ENCODE measurements at regions not wholly inside any gene's neighbourhood (a gene's known extent, or its start where the extent isn't known, plus 50 kb on each side); places are given as distances from the start of the nearest gene placed in this dataset.

DNA sequence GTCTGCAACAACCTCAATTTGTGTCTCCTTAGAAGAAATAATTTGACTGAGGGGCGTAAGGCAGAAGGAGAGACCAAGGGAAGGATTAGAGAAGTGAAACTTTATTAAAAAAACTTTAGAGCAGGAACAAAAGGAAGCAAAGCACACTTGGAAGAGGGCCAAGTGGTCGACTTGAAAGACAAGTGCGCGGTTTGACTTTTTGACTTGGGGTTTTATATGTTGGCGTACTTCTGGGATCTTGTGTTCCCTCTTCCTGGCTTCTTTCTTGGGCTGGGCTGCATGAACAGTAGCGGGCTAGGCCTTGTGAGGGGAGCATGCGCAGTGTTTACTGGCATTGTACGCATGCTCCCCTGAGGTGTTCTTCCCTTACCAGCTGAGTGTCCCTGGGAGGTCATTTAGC lies 369.3 kb upstream of the DCN start:
- Histone ChIP-seq H3K4me3 (no peak overlapping the region), H3K9me3 (no peaks in the 10 kb centered on the region), H3K36me3 (no peaks in the 10 kb centered on the region), H3K4me1 (no peaks in the 10 kb centered on the region), H3K27ac (no peak overlapping the region), H3K27me3 (replicated peaks in 1 of 7) (peaks cover 0 to 1% (median 0%) of the 10 kb centered on the region in 7 donors)
- intact Hi-C loops (cut with DNase I; ENCODE audit: low total_unique reads), result no loop called here
- DNase-seq, result no peak
- 62 to 79% (median 70%) methylated on average over 8 of the region's 8 CpGs for WGBS, 5 donors
- no peak for TF ChIP-seq POLR2A (IDR thresholded peaks at IDR 0.05)
- no peak for TF ChIP-seq POLR2AphosphoS5 (IDR thresholded peaks at IDR 0.05)
- TF ChIP-seq, protein P1, sequence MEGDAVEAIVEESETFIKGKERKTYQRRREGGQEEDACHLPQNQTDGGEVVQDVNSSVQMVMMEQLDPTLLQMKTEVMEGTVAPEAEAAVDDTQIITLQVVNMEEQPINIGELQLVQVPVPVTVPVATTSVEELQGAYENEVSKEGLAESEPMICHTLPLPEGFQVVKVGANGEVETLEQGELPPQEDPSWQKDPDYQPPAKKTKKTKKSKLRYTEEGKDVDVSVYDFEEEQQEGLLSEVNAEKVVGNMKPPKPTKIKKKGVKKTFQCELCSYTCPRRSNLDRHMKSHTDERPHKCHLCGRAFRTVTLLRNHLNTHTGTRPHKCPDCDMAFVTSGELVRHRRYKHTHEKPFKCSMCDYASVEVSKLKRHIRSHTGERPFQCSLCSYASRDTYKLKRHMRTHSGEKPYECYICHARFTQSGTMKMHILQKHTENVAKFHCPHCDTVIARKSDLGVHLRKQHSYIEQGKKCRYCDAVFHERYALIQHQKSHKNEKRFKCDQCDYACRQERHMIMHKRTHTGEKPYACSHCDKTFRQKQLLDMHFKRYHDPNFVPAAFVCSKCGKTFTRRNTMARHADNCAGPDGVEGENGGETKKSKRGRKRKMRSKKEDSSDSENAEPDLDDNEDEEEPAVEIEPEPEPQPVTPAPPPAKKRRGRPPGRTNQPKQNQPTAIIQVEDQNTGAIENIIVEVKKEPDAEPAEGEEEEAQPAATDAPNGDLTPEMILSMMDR (IDR thresholded peaks at IDR 0.05 in 8 of 11, conservative IDR thresholded peaks at IDR 0.05 in 3 of 11), result no peak

DNA sequence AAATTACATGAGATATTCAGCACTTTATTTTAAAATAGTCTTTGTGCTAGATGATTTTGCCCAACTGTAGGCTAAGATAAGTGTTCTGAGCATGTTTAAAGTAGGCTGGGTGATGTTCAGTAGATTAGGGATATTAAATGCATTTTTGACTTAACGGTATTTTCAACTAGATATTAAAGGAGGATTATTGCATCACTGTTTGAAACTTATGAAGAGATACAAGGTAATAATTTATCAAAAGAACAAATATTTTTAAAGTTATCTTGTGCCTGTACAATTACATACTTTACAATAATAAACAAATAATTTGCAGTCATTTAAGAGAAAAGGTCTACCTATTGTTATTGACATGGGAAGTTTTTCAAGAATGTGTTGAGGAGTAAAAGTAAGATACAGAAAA lies 368.6 kb upstream of the DCN start:
- Histone ChIP-seq H3K27ac (no peak overlapping the region), H3K27me3 (replicated peaks in 1 of 7) (no peaks in the 10 kb centered on the region), H3K4me3 (no peak overlapping the region), H3K36me3 (no peaks in the 10 kb centered on the region), H3K4me1 (no peaks in the 10 kb centered on the region), H3K9me3 (peaks cover 0 to 7% (median 0%) of the 10 kb centered on the region in 8 donors)
- 89 to 100% (median 96%) methylated on average over 1 of the region's 1 CpG for WGBS, 5 donors
- TF ChIP-seq, protein P1 (IDR thresholded peaks at IDR 0.05 in 8 of 11, conservative IDR thresholded peaks at IDR 0.05 in 3 of 11), result no peak
- TF ChIP-seq POLR2AphosphoS5 (IDR thresholded peaks at IDR 0.05), result no peak
- no peak for TF ChIP-seq POLR2A (IDR thresholded peaks at IDR 0.05)
- DNase-seq, result no peak
- intact Hi-C loops (cut with DNase I; ENCODE audit: low total_unique reads), result no loop called here

DNA sequence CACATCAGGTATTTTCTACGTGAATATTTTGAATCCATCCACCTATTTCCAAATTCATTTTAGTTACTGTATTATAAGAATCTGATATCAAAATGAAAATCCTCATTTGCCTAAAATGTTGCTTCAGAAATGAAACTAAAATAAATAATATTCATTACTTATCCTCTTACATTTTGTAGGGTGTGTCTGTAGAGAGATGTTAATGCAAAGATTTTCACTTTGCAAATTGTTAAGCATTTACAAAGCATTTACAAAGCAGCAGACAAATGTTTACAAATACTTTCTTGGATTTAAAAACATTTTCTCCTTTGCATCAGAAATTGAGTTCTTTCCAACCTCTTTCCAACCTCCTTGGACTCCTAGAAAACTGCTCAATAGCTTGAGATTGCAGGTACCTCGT lies 360.0 kb upstream of the DCN start:
- intact Hi-C loops (cut with DNase I; ENCODE audit: low total_unique reads), result no loop called here
- Histone ChIP-seq H3K4me3 (no peak overlapping the region), H3K4me1 (no peaks in the 10 kb centered on the region), H3K27me3 (replicated peaks in 1 of 7) (peaks cover 0 to 20% (median 0%) of the 10 kb centered on the region in 7 donors), H3K27ac (no peak overlapping the region), H3K36me3 (no peaks in the 10 kb centered on the region), H3K9me3 (peaks cover 0 to 17% (median 0%) of the 10 kb centered on the region in 8 donors)
- 80 to 97% (median 88%) methylated on average over 2 of the region's 2 CpGs for WGBS, 5 donors
- DNase-seq, result no peak
- TF ChIP-seq, protein P1 (IDR thresholded peaks at IDR 0.05 in 8 of 11, conservative IDR thresholded peaks at IDR 0.05 in 3 of 11), result no peak
- TF ChIP-seq POLR2AphosphoS5 (IDR thresholded peaks at IDR 0.05) (no peak), POLR2A (IDR thresholded peaks at IDR 0.05) (no peak)

DNA sequence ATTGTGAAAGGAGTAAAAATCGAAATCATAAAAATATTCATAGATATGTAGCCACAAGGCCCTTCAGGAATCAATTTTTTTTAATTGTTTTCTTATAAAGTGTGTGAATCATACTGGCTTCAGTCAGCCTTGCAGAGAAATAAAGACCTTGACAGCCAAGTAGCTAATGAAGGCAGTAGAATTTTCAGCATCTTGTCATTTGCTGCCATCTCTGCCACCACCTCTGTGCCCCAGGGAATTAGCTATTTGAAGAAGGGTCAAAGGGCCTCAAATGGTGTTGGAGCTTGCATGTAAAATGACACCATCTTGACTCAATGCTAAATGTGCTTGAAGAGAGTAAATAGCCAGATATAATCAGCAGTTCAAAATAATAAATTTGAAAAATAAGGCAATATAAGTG lies 359.4 kb upstream of the DCN start:
- Histone ChIP-seq H3K4me1 (no peaks in the 10 kb centered on the region), H3K36me3 (no peaks in the 10 kb centered on the region), H3K27ac (no peak overlapping the region), H3K4me3 (no peak overlapping the region), H3K9me3 (peaks cover 0 to 17% (median 0%) of the 10 kb centered on the region in 8 donors), H3K27me3 (replicated peaks in 1 of 7) (peaks cover 0 to 20% (median 0%) of the 10 kb centered on the region in 7 donors)
- intact Hi-C loops (cut with DNase I; ENCODE audit: low total_unique reads), result no loop called here
- DNase-seq, result no peak
- TF ChIP-seq POLR2A (IDR thresholded peaks at IDR 0.05) (no peak), POLR2AphosphoS5 (IDR thresholded peaks at IDR 0.05) (no peak)
- TF ChIP-seq, protein P1 (IDR thresholded peaks at IDR 0.05 in 8 of 11, conservative IDR thresholded peaks at IDR 0.05 in 3 of 11), result no peak
- WGBS, 5 donors, result 65 to 71% (median 69%) methylated on average over 1 of the region's 1 CpG
